AG09309 (cell line): ENCODE measurements at regions not wholly inside any gene's neighbourhood (a gene's known extent, or its start where the extent isn't known, plus 50 kb on each side); places are given as distances from the start of the nearest gene placed in this dataset.
"Not testable (repeated sequence)": the region's sequence is repeated elsewhere in the genome, so short reads cannot be mapped to it uniquely, and the experiment has no call there.

ENCODE experiments used
- DNase-seq: peaks from one replicate; pipeline ENCODE4 v3.0.0-alpha.2; 2010; ENCODE audit warnings: low read depth
- H3K4me3 ChIP-seq: 2 replicates; pipeline ENCODE4 v1.5.1; 2011; ENCODE audit warnings: mild to moderate bottlenecking, low read depth, low read length, moderate library complexity; ENCODE audit not compliant: control insufficient read depth
- CTCF ChIP-seq: IDR thresholded peaks from 2 replicates; pipeline ENCODE4 v1.5.1; 2011; ENCODE audit warnings: mild to moderate bottlenecking, low read depth, low read length, inconsistent platforms; ENCODE audit not compliant: insufficient read depth, control insufficient read depth; ENCODE audit errors: missing control alignments

GRCh38 chr12:62009445-62009844 lies 250.8 kb upstream of the USP15 start:
- TF ChIP-seq CTCF, result no peak
- no peak for DNase-seq
- H3K4me3 ChIP-seq, result no peak overlapping the region

- DNase-seq, H3K4me3 ChIP-seq: not testable (repeated sequence)
Measured at GRCh38 chr12:62010331-62010906, 249.8 kb upstream of the USP15 start.

DNA sequence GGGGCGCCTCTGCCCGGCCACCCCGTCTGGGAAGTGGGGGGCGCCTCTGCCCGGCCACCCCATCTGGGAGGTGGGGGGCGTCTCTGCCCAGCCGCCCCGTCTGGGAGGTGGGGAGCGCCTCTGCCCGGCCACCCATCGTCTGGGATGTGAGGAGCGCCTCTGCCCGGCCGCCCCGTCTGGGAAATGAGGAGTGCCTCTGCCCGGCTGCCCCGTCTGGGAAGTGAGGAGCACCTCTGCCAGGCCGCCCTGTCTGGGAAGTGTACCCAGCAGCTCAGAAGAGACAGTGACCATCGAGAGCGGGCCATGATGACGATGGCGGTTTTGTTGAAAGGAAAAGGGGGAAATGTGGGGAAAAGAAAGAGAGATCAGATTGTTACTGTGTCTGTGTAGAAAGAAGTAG lies 249.2 kb upstream of the USP15 start:
- H3K4me3 ChIP-seq, DNase-seq: not testable (repeated sequence)

- no peak overlapping the region for H3K4me3 ChIP-seq
- TF ChIP-seq CTCF, result no peak
- no peak for DNase-seq
Measured at GRCh38 chr12:62014330-62014729, 245.9 kb upstream of the USP15 start.

GRCh38 chr12:62016021-62016420 lies 244.2 kb upstream of the USP15 start:
- no peak overlapping the region for H3K4me3 ChIP-seq
- no peak for TF ChIP-seq CTCF
- DNase-seq, result no peak

DNA sequence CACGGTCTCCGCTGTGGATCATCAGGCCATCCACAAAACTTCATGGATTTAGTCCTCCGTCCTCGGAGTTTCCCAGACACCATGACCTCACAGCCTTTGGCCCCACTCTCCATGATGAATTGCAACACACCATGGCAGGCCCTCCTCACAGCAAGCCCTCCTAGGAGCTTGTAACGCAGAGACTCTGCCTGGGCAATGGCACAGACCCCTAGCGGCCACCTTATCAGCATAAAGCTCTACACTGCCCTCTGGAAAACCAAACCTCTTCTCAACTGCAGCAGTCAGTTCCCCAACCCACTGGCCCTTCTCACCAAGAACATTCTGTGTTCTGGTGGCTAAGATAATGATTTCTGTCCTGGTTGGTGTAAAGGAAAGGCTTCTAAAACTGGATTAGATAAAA lies 238.4 kb upstream of the USP15 start:
- no peak for TF ChIP-seq CTCF

DNA sequence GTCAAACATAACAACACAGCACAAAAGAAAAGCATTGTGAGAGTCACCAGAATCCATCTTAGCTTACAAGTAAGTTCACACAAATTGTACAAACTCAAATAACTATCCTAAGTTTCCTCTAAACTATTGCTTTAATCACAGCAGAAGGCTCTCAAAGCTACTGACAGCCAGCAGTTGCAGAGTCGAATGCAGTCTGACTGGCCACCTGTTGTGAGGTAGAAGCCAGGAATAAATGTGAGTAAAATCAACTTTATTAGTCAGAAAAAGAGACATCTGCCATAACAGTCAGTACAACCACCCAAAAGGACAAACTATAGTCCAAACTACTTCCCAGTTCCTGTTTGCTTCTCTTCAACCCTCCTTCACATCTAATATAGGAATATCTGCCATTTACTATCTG lies 231.7 kb upstream of the USP15 start:
- no peak for TF ChIP-seq CTCF
- DNase-seq, result no peak

More for the DNA sequence above, 238.4 kb upstream of the USP15 start:
- no peak overlapping the region for H3K4me3 ChIP-seq
- DNase-seq, result no peak

DNA sequence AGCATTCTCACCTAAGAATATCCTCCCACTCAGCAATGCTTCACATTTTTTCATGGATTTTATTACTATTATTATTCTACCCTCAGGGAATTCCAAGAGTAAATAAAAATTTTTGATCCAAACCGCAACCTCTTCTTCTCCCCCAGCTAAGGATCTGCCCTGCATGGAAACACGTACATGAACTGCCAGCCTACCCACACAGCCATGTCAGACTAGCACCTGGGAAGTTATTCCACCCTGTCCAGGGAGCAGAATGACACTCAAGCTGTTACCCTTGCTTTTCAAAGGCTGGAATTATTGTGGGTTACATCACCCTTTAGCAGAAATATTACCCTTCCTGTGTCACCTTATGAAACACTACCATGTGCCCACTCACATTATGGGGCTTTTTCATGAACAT lies 227.3 kb upstream of the USP15 start:
- no peak for TF ChIP-seq CTCF
- no peak for DNase-seq
- H3K4me3 ChIP-seq, result no peak overlapping the region

More for the DNA sequence above, 231.7 kb upstream of the USP15 start:
- H3K4me3 ChIP-seq, result no peak overlapping the region
